CD4-positive, alpha-beta T cell treated with Interferon gamma for 1 hour (primary cell): ENCODE measurements at regions not wholly inside any gene's neighbourhood (a gene's known extent, or its start where the extent isn't known, plus 50 kb on each side); places are given as distances from the start of the nearest gene placed in this dataset.

Source experiments
- DNase-seq: peaks from one replicate; pipeline ENCODE4 v3.0.0-alpha.2; 2020

GRCh38 chr22:26732284-26732683 is 74.9 kb downstream of the MIAT start:
- DNase-seq = no peak

GRCh38 chr22:26734339-26735018 is 77.1 kb downstream of the MIAT start:
- no peak for DNase-seq

GRCh38 chr22:26735019-26735409 is 77.6 kb downstream of the MIAT start:
- no peak for DNase-seq

- no peak for DNase-seq
Observed at GRCh38 chr22:26737262-26737661, 79.9 kb downstream of the MIAT start.

GRCh38 chr22:26740253-26740652 is 82.9 kb downstream of the MIAT start:
- no peak for DNase-seq

GRCh38 chr22:26743149-26743548 is 85.8 kb downstream of the MIAT start:
- no peak for DNase-seq

GRCh38 chr22:26744892-26745808 is 87.8 kb downstream of the MIAT start:
- no peak for DNase-seq

- no peak for DNase-seq
Observed at GRCh38 chr22:26746311-26746710, 88.9 kb downstream of the MIAT start.

GRCh38 chr22:26748845-26749244 is 91.5 kb downstream of the MIAT start:
- DNase-seq = no peak

GRCh38 chr22:26751217-26751616 is 93.8 kb downstream of the MIAT start:
- no peak for DNase-seq

- DNase-seq = no peak
Observed at GRCh38 chr22:26753125-26753862, 95.9 kb downstream of the MIAT start.

- peak; percentile 3 for DNase-seq
Observed at GRCh38 chr22:26756675-26757293, 99.4 kb downstream of the MIAT start.

- DNase-seq = no peak
Observed at GRCh38 chr22:26757496-26757895, 100.1 kb downstream of the MIAT start.

GRCh38 chr22:26762503-26763472 is 105.4 kb downstream of the MIAT start:
- no peak for DNase-seq

GRCh38 chr22:26763633-26764361 is 106.4 kb downstream of the MIAT start:
- DNase-seq = no peak

GRCh38 chr22:26766510-26767350 is 109.3 kb downstream of the MIAT start:
- no peak for DNase-seq

GRCh38 chr22:26767351-26768155 is 110.2 kb downstream of the MIAT start:
- DNase-seq = no peak

GRCh38 chr22:26768156-26768515 is 110.7 kb downstream of the MIAT start:
- DNase-seq = no peak

- DNase-seq = no peak
Observed at GRCh38 chr22:26768952-26769351, 111.6 kb downstream of the MIAT start.
